GM23338 (cell line): ENCODE measurements at regions not wholly inside any gene's neighbourhood (a gene's known extent, or its start where the extent isn't known, plus 50 kb on each side); places are given as distances from the start of the nearest gene placed in this dataset.

ENCODE experiments used
- ATAC-seq: fragments of 200-7000 bp; cut with Tn5 transposase; 3 replicates; pipeline ENCODE4 v1.9.1; 2020
- DNase-seq: peaks from one replicate; pipeline ENCODE4 v3.0.0-alpha.2; 2015; ENCODE audit warnings: low spot score
- H2AFZ ChIP-seq: fragments of 200-600 bp; sonication (generic); 2 replicates; pipeline ENCODE4 v1.8.0; 2016; ENCODE audit warnings: antibody characterized with exemption, mild to moderate bottlenecking, moderate library complexity
- H3F3A ChIP-seq: fragments of 200-600 bp; sonication (generic); replicated peaks from 2 replicates; pipeline ENCODE4 v1.8.0; 2017; ENCODE audit warnings: antibody characterized with exemption, mixed run types, low read depth
- H3K27ac ChIP-seq: fragments of 200-600 bp; sonication (generic); 2 replicates; pipeline ENCODE4 v1.6.1; 2016; ENCODE audit warnings: low read depth
- H3K27me3 ChIP-seq: fragments of 200-600 bp; sonication (generic); 2 replicates; pipeline ENCODE4 v1.8.0; 2016; ENCODE audit warnings: mild to moderate bottlenecking, mixed run types, moderate library complexity; ENCODE audit not compliant: insufficient read depth
- H3K36me3 ChIP-seq: fragments of 200-600 bp; sonication (generic); 2 replicates; pipeline ENCODE4 v1.8.0; 2016; ENCODE audit warnings: mild to moderate bottlenecking; ENCODE audit not compliant: insufficient read depth
- H3K4me1 ChIP-seq: fragments of 200-600 bp; sonication (generic); 2 replicates; pipeline ENCODE4 v1.8.0; 2016; ENCODE audit warnings: mild to moderate bottlenecking, moderate library complexity; ENCODE audit not compliant: insufficient read depth
- H3K4me2 ChIP-seq: fragments of 200-600 bp; sonication (generic); 2 replicates; pipeline ENCODE4 v1.7.1; 2017; ENCODE audit warnings: mixed run types
- H3K4me3 ChIP-seq: fragments of 200-600 bp; sonication (generic); 2 replicates; pipeline ENCODE4 v1.6.1; 2016; ENCODE audit warnings: mixed run types
- H3K79me2 ChIP-seq: fragments of 200-600 bp; sonication (generic); replicated peaks from 2 replicates; pipeline ENCODE4 v1.8.0; 2017; ENCODE audit warnings: mild to moderate bottlenecking; ENCODE audit not compliant: insufficient read depth
- H3K9me2 ChIP-seq: fragments of 200-600 bp; sonication (generic); 2 replicates; pipeline ENCODE4 v1.8.0; 2017; ENCODE audit not compliant: insufficient read depth
- H4K20me1 ChIP-seq: fragments of 200-600 bp; sonication (generic); replicated peaks from 2 replicates; pipeline ENCODE4 v1.8.0; 2017; ENCODE audit warnings: mild to moderate bottlenecking; ENCODE audit not compliant: insufficient read depth
- H3K27ac Mint-ChIP-seq: 2 replicates; pipeline ENCODE4 v1.8.0; 2020; ENCODE audit warnings: inconsistent platforms, mild to moderate bottlenecking, moderate library complexity, mixed read lengths
- H3K27me3 Mint-ChIP-seq: 3 replicates; pipeline ENCODE4 v1.8.0; 2022; ENCODE audit warnings: low read depth, mild to moderate bottlenecking, moderate library complexity, mixed read lengths, inconsistent platforms; ENCODE audit not compliant: insufficient read depth, poor library complexity
- H3K36me3 Mint-ChIP-seq: 3 replicates; pipeline ENCODE4 v1.8.0; 2021; ENCODE audit warnings: low read depth, mild to moderate bottlenecking, inconsistent platforms, moderate library complexity, mixed read lengths
- H3K4me1 Mint-ChIP-seq: 3 replicates; pipeline ENCODE4 v1.8.0; 2020; ENCODE audit warnings: mild to moderate bottlenecking, inconsistent platforms, mixed read lengths
- H3K4me3 Mint-ChIP-seq: 3 replicates; pipeline ENCODE4 v1.8.0; 2021; ENCODE audit warnings: moderate library complexity, mild to moderate bottlenecking, inconsistent platforms, mixed read lengths
- H3K9me3 Mint-ChIP-seq: 3 replicates; pipeline ENCODE4 v1.8.0; 2020; ENCODE audit warnings: moderate library complexity, mild to moderate bottlenecking, inconsistent platforms, mixed read lengths
- CTCF ChIP-seq, 2 experiments: fragments of 200-600 bp in 1 of 2; sonication (generic) in 1 of 2; conservative IDR thresholded peaks; 2 replicates each; pipeline versions ENCODE4 v1.5.1 to v1.6.1; 2016 to 2017; ENCODE audit warnings: antibody characterized with exemption in 2 of 2, low read depth in 2 of 2, mild to moderate bottlenecking in 2 of 2, moderate library complexity in 1 of 2
- POLR2AphosphoS5 ChIP-seq: IDR thresholded peaks from 2 replicates; pipeline ENCODE4 v1.6.1; 2016; ENCODE audit warnings: antibody characterized with exemption, low read depth
- STAT1 ChIP-seq: IDR thresholded peaks from one replicate; pipeline ENCODE4 v1.6.1; 2016; ENCODE audit warnings: antibody characterized with exemption; ENCODE audit not compliant: unreplicated experiment
- ZNF462 ChIP-seq: fragments of 250-450 bp; sonication (Bioruptor Pico); IDR thresholded peaks from 2 replicates; pipeline ENCODE4 v1.5.0; 2020; ENCODE audit warnings: mild to moderate bottlenecking, moderate library complexity

GRCh38 chr11:31877083-31877482 is 66.0 kb upstream of the PAX6 start:
- no peak overlapping the region for H3K27ac Mint-ChIP-seq

More at GRCh38 chr11:31877083-31877482, 66.0 kb upstream of the PAX6 start:
- H3K4me1 Mint-ChIP-seq = peaks cover 40% of the 10 kb centered on the region
- peaks cover 3% of the 10 kb centered on the region; the same call in 1 of the 2 replicates for H3K9me2 ChIP-seq
- no peak overlapping the region for H3K27ac ChIP-seq
- H3F3A ChIP-seq = no peaks in the 10 kb centered on the region
- H3K36me3 Mint-ChIP-seq = no peaks in the 10 kb centered on the region
- TF ChIP-seq CTCF (conservative IDR thresholded peaks at IDR 0.05; ENCODE audit: low read depth in 2 of 2) (no peak), STAT1 (no peak), ZNF462 (CRISPR knock-in tag) (no peak), POLR2AphosphoS5 (no peak)
- H3K9me3 Mint-ChIP-seq = no peaks in the 10 kb centered on the region
- H3K27me3 Mint-ChIP-seq = peaks cover 9% of the 10 kb centered on the region
- no peak overlapping the region for H3K4me3 Mint-ChIP-seq
- H3K36me3 ChIP-seq = no peaks in the 10 kb centered on the region
- H4K20me1 ChIP-seq = no peaks in the 10 kb centered on the region
- H2AFZ ChIP-seq = peak overlapping the region; percentile 18
- no peak overlapping the region for H3K4me3 ChIP-seq
- ATAC-seq (peak; percentile 18; the same call in 2 of the 3 replicates), DNase-seq (no peak)
- peak overlapping the region; percentile 42; the same call in 1 of the 2 replicates for H3K4me2 ChIP-seq
- H3K27me3 ChIP-seq = peaks cover 4% of the 10 kb centered on the region; the same call in 1 of the 2 replicates
- H3K4me1 ChIP-seq = peaks cover 23% of the 10 kb centered on the region
- H3K79me2 ChIP-seq = no peaks in the 10 kb centered on the region
